ENCODE measurements at regions not wholly inside any gene's neighbourhood (a gene's known extent, or its start where the extent isn't known, plus 50 kb on each side); places are given as distances from the start of the nearest gene placed in this dataset.

DNA sequence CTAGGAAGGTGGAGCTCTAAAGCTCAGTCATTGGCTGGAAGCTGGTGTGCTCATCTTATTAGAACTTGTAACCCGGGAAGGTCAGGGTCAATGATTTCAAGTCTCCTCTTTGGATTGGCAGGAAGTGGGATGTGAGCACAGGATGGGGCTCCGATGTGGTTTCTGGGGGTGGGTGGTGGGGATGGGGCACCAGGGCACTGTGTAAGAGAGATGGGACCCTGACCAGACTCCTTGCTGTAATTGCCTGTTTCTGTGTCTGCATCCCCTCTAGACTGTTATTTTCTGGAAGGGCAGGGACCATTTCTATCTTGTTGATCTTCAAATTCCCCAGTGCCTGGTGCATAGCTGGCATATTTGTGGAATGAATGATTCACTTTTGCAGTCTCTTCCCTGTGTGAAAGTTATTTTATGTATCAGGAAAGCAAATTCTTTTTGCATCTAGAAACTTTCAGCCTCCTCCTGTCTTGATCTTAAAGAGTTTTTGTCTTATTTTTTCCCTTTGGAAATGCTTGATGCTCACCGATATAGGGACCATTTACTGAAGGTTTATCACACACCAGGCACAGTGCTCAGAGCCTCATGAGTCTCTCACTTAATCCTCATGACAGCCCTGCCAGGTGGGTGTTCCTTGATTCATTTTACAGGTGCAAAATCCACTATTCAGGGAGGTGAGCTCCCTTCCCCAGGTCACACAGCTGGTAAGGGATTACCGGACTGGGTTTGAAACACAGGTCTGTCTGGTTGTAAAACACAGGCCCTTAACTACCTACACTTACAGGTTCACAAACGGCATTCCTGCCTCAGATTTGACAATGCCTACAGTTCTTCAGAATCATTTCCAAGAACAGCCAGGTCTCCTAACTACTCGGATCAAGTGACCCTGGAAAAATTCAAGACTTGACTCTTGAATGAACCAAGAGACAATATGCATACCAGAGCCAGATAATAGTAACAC is 86.9 kb upstream of the IGF1 start:
- TF ChIP-seq, protein P1, sequence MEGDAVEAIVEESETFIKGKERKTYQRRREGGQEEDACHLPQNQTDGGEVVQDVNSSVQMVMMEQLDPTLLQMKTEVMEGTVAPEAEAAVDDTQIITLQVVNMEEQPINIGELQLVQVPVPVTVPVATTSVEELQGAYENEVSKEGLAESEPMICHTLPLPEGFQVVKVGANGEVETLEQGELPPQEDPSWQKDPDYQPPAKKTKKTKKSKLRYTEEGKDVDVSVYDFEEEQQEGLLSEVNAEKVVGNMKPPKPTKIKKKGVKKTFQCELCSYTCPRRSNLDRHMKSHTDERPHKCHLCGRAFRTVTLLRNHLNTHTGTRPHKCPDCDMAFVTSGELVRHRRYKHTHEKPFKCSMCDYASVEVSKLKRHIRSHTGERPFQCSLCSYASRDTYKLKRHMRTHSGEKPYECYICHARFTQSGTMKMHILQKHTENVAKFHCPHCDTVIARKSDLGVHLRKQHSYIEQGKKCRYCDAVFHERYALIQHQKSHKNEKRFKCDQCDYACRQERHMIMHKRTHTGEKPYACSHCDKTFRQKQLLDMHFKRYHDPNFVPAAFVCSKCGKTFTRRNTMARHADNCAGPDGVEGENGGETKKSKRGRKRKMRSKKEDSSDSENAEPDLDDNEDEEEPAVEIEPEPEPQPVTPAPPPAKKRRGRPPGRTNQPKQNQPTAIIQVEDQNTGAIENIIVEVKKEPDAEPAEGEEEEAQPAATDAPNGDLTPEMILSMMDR (IDR thresholded peaks at IDR 0.05): no peak
- TF ChIP-seq ZFX (IDR thresholded peaks at IDR 0.05; ENCODE audit: borderline replicate concordance): no peak
